IMR-90 (cell line): ENCODE measurements at regions not wholly inside any gene's neighbourhood (a gene's known extent, or its start where the extent isn't known, plus 50 kb on each side); places are given as distances from the start of the nearest gene placed in this dataset.

Experiments
- ATAC-seq: fragments of 200-7000 bp; cut with Tn5 transposase; 2 replicates; pipeline ENCODE4 v1.9.1; 2020; ENCODE audit warnings: low read depth, mild to moderate bottlenecking, moderate library complexity
- BruUV-seq: library from RNA; stranded (reverse); fragments of 400-500 nt; replicated peaks from 2 replicates; lab custom pipeline; 2021; lab: Mats Ljungman, UMichigan
- CTCF ChIA-PET: fragments of 300-600 bp; formaldehyde crosslinking; extraction: SDS; loops from one replicate; lab custom pipeline; 2021; ENCODE audit warnings: antibody characterized with exemption; lab: Yijun Ruan, JAX
- POLR2A ChIA-PET: fragments of 300-600 bp; sonication (Branson Sonifier 250); formaldehyde crosslinking; loops from one replicate; lab custom pipeline; 2022; ENCODE audit warnings: antibody characterized with exemption; ENCODE audit not compliant: unreplicated experiment; lab: Charles Lee
- DNase-seq: peaks from one replicate; pipeline ENCODE4 v3.0.0; 2013
- H2AFZ ChIP-seq: replicated peaks from 2 replicates; pipeline ENCODE3; 2013; ENCODE audit warnings: low read length, mild to moderate bottlenecking; ENCODE audit not compliant: poor library complexity
- H2AK5ac ChIP-seq: 2 replicates; pipeline ENCODE4 v1.6.1; 2013; ENCODE audit warnings: low read depth, low read length, inconsistent platforms
- H2AK9ac ChIP-seq: replicated peaks from 2 replicates; pipeline ENCODE3; 2013; ENCODE audit warnings: mild to moderate bottlenecking, low read depth, low read length, moderate library complexity; ENCODE audit not compliant: poor library complexity
- H2BK120ac ChIP-seq: 2 replicates; pipeline ENCODE4 v1.6.1; 2013; ENCODE audit warnings: low read depth, low read length, inconsistent platforms
- H2BK15ac ChIP-seq: 3 replicates; pipeline ENCODE4 v1.6.1; 2013; ENCODE audit warnings: low read depth, low read length, inconsistent platforms
- H2BK20ac ChIP-seq: 2 replicates; pipeline ENCODE4 v1.6.1; 2013; ENCODE audit warnings: low read depth, mild to moderate bottlenecking, inconsistent platforms, low read length, moderate library complexity
- H2BK5ac ChIP-seq: 2 replicates; pipeline ENCODE4 v1.6.1; 2013; ENCODE audit warnings: mild to moderate bottlenecking, low read depth, low read length, inconsistent platforms; ENCODE audit not compliant: poor library complexity, severe bottlenecking
- H3K14ac ChIP-seq: replicated peaks from 2 replicates; pipeline ENCODE4 v1.6.1; 2013; ENCODE audit warnings: low read depth, low read length, inconsistent platforms
- H3K18ac ChIP-seq: 2 replicates; pipeline ENCODE4 v1.6.1; 2013; ENCODE audit warnings: low read depth, low read length, control low read depth
- H3K23ac ChIP-seq: 2 replicates; pipeline ENCODE4 v1.6.1; 2013; ENCODE audit warnings: low read depth, low read length, inconsistent platforms
- H3K27ac ChIP-seq: 2 replicates; pipeline ENCODE4 v1.5.1; 2013; ENCODE audit warnings: mild to moderate bottlenecking, control low read depth, low read length; ENCODE audit not compliant: insufficient read depth
- H3K27me3 ChIP-seq: 2 replicates; pipeline ENCODE4 v1.6.1; 2013; ENCODE audit warnings: low read length; ENCODE audit not compliant: control insufficient read depth, insufficient read depth
- H3K36me3 ChIP-seq: 2 replicates; pipeline ENCODE4 v1.6.1; 2013; ENCODE audit warnings: low read length, mixed read lengths; ENCODE audit not compliant: control insufficient read depth, insufficient read depth
- H3K4ac ChIP-seq: 2 replicates; pipeline ENCODE4 v1.6.1; 2013; ENCODE audit warnings: low read depth, low read length, inconsistent platforms
- H3K4me1 ChIP-seq: 2 replicates; pipeline ENCODE4 v1.6.1; 2013; ENCODE audit warnings: low read length, mixed read lengths; ENCODE audit not compliant: control insufficient read depth, insufficient read depth
- H3K4me2 ChIP-seq: 2 replicates; pipeline ENCODE4 v1.6.1; 2013; ENCODE audit warnings: low read depth, mild to moderate bottlenecking, control low read depth, low read length, moderate library complexity
- H3K4me3 ChIP-seq: 2 replicates; pipeline ENCODE4 v1.5.1; 2013; ENCODE audit warnings: low read depth, mild to moderate bottlenecking, control low read depth, low read length, moderate library complexity; ENCODE audit not compliant: insufficient read depth
- H3K56ac ChIP-seq: 2 replicates; pipeline ENCODE4 v1.6.1; 2013; ENCODE audit warnings: low read length, inconsistent platforms; ENCODE audit not compliant: insufficient read depth; ENCODE audit errors: extremely low read depth
- H3K79me1 ChIP-seq, 2 experiments: 2 replicates each; pipeline ENCODE4 v1.6.1; 2013; ENCODE audit warnings: low read length in 2 of 2, inconsistent platforms in 1 of 2, low read depth in 1 of 2
- H3K9ac ChIP-seq: 2 replicates; pipeline ENCODE4 v1.6.1; 2013; ENCODE audit warnings: low read depth, low read length, control low read depth
- H3K9me1 ChIP-seq: 2 replicates; pipeline ENCODE4 v1.6.1; 2013; ENCODE audit warnings: low read length, inconsistent platforms; ENCODE audit not compliant: insufficient read depth
- H3K9me3 ChIP-seq: 2 replicates; pipeline ENCODE4 v1.6.1; 2013; ENCODE audit warnings: low read length; ENCODE audit not compliant: control insufficient read depth, insufficient read depth
- H4K20me1 ChIP-seq: 2 replicates; pipeline ENCODE4 v1.6.1; 2013; ENCODE audit warnings: low read length, inconsistent platforms; ENCODE audit not compliant: insufficient read depth
- H4K5ac ChIP-seq: 2 replicates; pipeline ENCODE4 v1.6.1; 2013; ENCODE audit warnings: mild to moderate bottlenecking, low read depth, low read length, control low read depth
- H4K8ac ChIP-seq, 2 experiments: 2 replicates each; pipeline ENCODE4 v1.6.1; 2013; ENCODE audit warnings: low read depth in 2 of 2, low read length in 2 of 2, control low read depth in 1 of 2, inconsistent platforms in 1 of 2
- H4K91ac ChIP-seq: 2 replicates; pipeline ENCODE4 v1.6.1; 2013; ENCODE audit warnings: low read depth, low read length, inconsistent platforms; ENCODE audit not compliant: insufficient read depth
- BHLHE40 ChIP-seq: fragments of 150-350 bp; IDR thresholded peaks from 2 replicates; pipeline ENCODE4 v1.6.1; 2016; ENCODE audit warnings: mild to moderate bottlenecking, low read depth, low read length
- CEBPB ChIP-seq: IDR thresholded peaks from 2 replicates; pipeline ENCODE4 v1.6.1; 2012; ENCODE audit warnings: low read depth, low read length, improper control_type of control experiment
- CHD1 ChIP-seq: IDR thresholded peaks from 2 replicates; pipeline ENCODE4 v1.6.1; 2012; ENCODE audit warnings: low read depth, low read length, improper control_type of control experiment
- FOS ChIP-seq: fragments of 150-350 bp; IDR thresholded peaks from 2 replicates; pipeline ENCODE4 v1.6.1; 2016; ENCODE audit warnings: low read depth, low read length
- MAFK ChIP-seq: IDR thresholded peaks from 2 replicates; pipeline ENCODE4 v1.6.1; 2012; ENCODE audit warnings: low read depth, low read length, improper control_type of control experiment
- MAZ ChIP-seq: IDR thresholded peaks from 2 replicates; pipeline ENCODE4 v1.6.1; 2012; ENCODE audit warnings: low read depth, mild to moderate bottlenecking, low read length, improper control_type of control experiment, moderate library complexity, borderline replicate concordance
- MXI1 ChIP-seq: IDR thresholded peaks from 2 replicates; pipeline ENCODE4 v1.6.1; 2012; ENCODE audit warnings: low read depth, mild to moderate bottlenecking, low read length, moderate library complexity, borderline replicate concordance
- NFE2L2 ChIP-seq: fragments of 150-350 bp; IDR thresholded peaks from 2 replicates; pipeline ENCODE4 v1.6.1; 2016; ENCODE audit warnings: low read depth, mild to moderate bottlenecking, low read length
- POLR2A ChIP-seq: IDR thresholded peaks from 2 replicates; pipeline ENCODE4 v1.6.1; 2012; ENCODE audit warnings: mild to moderate bottlenecking, low read depth, low read length
- RAD21 ChIP-seq: IDR thresholded peaks from 2 replicates; pipeline ENCODE4 v1.6.1; 2012; ENCODE audit warnings: low read length, improper control_type of control experiment
- RCOR1 ChIP-seq: IDR thresholded peaks from 2 replicates; pipeline ENCODE4 v1.6.1; 2012; ENCODE audit warnings: mild to moderate bottlenecking, low read length, improper control_type of control experiment; ENCODE audit not compliant: insufficient replicate concordance
- RFX5 ChIP-seq: IDR thresholded peaks from 2 replicates; pipeline ENCODE4 v1.8.0; 2012; ENCODE audit warnings: low read depth, mild to moderate bottlenecking, low read length, moderate library complexity
- SMC3 ChIP-seq: fragments of 150-350 bp; IDR thresholded peaks from 2 replicates; pipeline ENCODE4 v1.6.1; 2016; ENCODE audit warnings: low read depth, mild to moderate bottlenecking, antibody characterized with exemption, low read length, moderate library complexity
- WGBS, 2 experiments: methylation state at CpG; one replicate each; pipeline versions ENCODE4 v1.1.5 to v1.1.7; 2013; ENCODE audit warnings: missing lambda C conversion rate in 2 of 2; ENCODE audit not compliant: insufficient read length in 1 of 2; ENCODE audit errors: extremely low coverage in 2 of 2; 5-methylcytosine and 5-hydroxymethylcytosine counted together
- dilution Hi-C: fragments of 300-500 bp; cut with HindIII; formaldehyde crosslinking; loops from one replicate; pipeline ENCODE4 v1.14.3; 2018; ENCODE audit warnings: low sequenced_read_pairs; ENCODE audit not compliant: unreplicated experiment
- in situ Hi-C: fragments of 300-500 bp; cut with MboI; formaldehyde crosslinking; loops from 3 replicates; pipeline ENCODE4 v1.14.3; 2019; ENCODE audit warnings: low sequenced_read_pairs, inconsistent platforms, mixed read lengths
- intact Hi-C: fragments of 100-400 bp; cut with micrococcal nuclease; formaldehyde crosslinking; loops from 2 replicates; pipeline ENCODE4 v1.10.0; 2022
- TF ChIP-seq, protein P1 (sequence below): fragments of 150-350 bp; IDR thresholded peaks from 2 replicates; pipeline ENCODE4 v1.6.1; 2016; ENCODE audit warnings: low read depth, mild to moderate bottlenecking, low read length, moderate library complexity, borderline replicate concordance
- TF ChIP-seq, protein P2 (sequence below): conservative IDR thresholded peaks from 2 replicates; pipeline ENCODE4 v1.5.1; 2012; ENCODE audit warnings: mild to moderate bottlenecking, low read depth, low read length, improper control_type of control experiment
- TF ChIP-seq, protein P3 (sequence below): fragments of 150-350 bp; IDR thresholded peaks from 2 replicates; pipeline ENCODE4 v1.6.1; 2017; ENCODE audit warnings: mild to moderate bottlenecking, antibody characterized with exemption, low read length, low read depth

DNA sequence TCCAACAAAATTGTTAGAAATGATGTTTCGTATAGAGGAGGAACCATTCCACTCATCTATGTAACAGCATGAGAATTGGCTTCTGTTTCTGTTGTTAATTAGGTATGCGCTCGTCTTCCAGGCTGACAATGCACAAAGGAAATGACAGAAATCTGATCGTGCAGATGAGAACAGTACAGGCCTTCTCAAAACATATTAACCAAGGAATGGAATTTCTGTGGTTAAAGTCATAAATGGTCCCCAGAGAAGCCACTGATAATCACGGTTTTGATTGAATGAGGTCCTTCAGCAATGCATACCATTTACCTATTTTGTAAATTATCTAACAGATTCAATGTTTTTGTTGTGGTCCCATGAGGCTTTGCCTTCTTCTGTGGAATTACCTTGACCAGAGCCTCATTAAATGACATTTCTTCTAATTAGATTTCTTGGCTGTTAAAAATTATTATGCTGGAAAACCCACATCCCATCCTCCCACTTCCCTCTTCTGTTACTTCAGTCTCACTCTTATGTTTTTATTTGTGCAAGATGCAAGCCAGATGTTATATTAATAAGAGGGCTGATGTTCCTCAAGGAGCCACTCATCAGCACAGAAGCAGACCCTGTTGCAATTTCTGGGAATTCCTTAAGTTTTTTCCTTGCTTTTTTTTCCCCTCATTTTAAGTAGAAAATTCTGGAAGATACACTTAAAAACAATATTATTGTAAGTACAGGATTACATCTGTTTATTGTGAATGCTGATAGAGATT is 395.8 kb downstream of the PID1 start:
- H4K20me1 ChIP-seq = no peaks in the 10 kb centered on the region
- dilution Hi-C loops (no loop called here), in situ Hi-C loops (no loop called here), intact Hi-C loops (no loop called here)
- no peak overlapping the region for H3K9ac ChIP-seq
- no peak overlapping the region for H4K91ac ChIP-seq
- no peak overlapping the region for H3K18ac ChIP-seq
- no peak overlapping the region for H4K5ac ChIP-seq
- POLR2A ChIA-PET = no interaction called here
- H2AFZ ChIP-seq = no peak overlapping the region
- no CpG with 5 or more reads among the region's 5 CpGs for WGBS, 2 experiments
- H3K23ac ChIP-seq = no peak overlapping the region
- no peaks in the 10 kb centered on the region for H3K9me1 ChIP-seq
- no peak overlapping the region for H2BK120ac ChIP-seq
- BruUV-seq = no TSS peak
- TF ChIP-seq MXI1 (no peak), POLR2A (no peak), FOS (no peak), CHD1 (no peak), SMC3 (no peak), NFE2L2 (no peak), MAFK (no peak), RFX5 (no peak), RCOR1 (no peak), CEBPB (no peak), BHLHE40 (no peak), MAZ (no peak), RAD21 (no peak)
- TF ChIP-seq, protein P1, sequence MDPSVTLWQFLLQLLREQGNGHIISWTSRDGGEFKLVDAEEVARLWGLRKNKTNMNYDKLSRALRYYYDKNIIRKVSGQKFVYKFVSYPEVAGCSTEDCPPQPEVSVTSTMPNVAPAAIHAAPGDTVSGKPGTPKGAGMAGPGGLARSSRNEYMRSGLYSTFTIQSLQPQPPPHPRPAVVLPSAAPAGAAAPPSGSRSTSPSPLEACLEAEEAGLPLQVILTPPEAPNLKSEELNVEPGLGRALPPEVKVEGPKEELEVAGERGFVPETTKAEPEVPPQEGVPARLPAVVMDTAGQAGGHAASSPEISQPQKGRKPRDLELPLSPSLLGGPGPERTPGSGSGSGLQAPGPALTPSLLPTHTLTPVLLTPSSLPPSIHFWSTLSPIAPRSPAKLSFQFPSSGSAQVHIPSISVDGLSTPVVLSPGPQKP = no peak
- TF ChIP-seq, protein P2, sequence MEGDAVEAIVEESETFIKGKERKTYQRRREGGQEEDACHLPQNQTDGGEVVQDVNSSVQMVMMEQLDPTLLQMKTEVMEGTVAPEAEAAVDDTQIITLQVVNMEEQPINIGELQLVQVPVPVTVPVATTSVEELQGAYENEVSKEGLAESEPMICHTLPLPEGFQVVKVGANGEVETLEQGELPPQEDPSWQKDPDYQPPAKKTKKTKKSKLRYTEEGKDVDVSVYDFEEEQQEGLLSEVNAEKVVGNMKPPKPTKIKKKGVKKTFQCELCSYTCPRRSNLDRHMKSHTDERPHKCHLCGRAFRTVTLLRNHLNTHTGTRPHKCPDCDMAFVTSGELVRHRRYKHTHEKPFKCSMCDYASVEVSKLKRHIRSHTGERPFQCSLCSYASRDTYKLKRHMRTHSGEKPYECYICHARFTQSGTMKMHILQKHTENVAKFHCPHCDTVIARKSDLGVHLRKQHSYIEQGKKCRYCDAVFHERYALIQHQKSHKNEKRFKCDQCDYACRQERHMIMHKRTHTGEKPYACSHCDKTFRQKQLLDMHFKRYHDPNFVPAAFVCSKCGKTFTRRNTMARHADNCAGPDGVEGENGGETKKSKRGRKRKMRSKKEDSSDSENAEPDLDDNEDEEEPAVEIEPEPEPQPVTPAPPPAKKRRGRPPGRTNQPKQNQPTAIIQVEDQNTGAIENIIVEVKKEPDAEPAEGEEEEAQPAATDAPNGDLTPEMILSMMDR = no peak
- TF ChIP-seq, protein P3, sequence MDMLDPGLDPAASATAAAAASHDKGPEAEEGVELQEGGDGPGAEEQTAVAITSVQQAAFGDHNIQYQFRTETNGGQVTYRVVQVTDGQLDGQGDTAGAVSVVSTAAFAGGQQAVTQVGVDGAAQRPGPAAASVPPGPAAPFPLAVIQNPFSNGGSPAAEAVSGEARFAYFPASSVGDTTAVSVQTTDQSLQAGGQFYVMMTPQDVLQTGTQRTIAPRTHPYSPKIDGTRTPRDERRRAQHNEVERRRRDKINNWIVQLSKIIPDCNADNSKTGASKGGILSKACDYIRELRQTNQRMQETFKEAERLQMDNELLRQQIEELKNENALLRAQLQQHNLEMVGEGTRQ = no peak
- H2BK5ac ChIP-seq = no peak overlapping the region
- no peak for DNase-seq
- no peak overlapping the region for H3K4me3 ChIP-seq
- H3K9me3 ChIP-seq = peaks cover 2% of the 10 kb centered on the region; the same call in 1 of the 2 replicates
- H3K4me2 ChIP-seq = no peak overlapping the region
- H2BK20ac ChIP-seq = no peak overlapping the region
- H4K8ac ChIP-seq = no peak overlapping the region
- H2BK15ac ChIP-seq = no peak overlapping the region
- H3K27ac ChIP-seq = no peak overlapping the region
- H3K56ac ChIP-seq = no peak overlapping the region
- no peak overlapping the region for H3K4ac ChIP-seq
- no peak for ATAC-seq
- no peak overlapping the region for H2AK9ac ChIP-seq
- CTCF ChIA-PET = no interaction called here
- no peak overlapping the region for H3K14ac ChIP-seq
- H2AK5ac ChIP-seq = no peak overlapping the region
- H3K36me3 ChIP-seq = no peaks in the 10 kb centered on the region
- no peaks in the 10 kb centered on the region for H3K79me1 ChIP-seq
- H3K4me1 ChIP-seq = no peaks in the 10 kb centered on the region
- no peaks in the 10 kb centered on the region for H3K27me3 ChIP-seq
